ENCODE measurements at regions not wholly inside any gene's neighbourhood (a gene's known extent, or its start where the extent isn't known, plus 50 kb on each side); places are given as distances from the start of the nearest gene placed in this dataset.

DNA sequence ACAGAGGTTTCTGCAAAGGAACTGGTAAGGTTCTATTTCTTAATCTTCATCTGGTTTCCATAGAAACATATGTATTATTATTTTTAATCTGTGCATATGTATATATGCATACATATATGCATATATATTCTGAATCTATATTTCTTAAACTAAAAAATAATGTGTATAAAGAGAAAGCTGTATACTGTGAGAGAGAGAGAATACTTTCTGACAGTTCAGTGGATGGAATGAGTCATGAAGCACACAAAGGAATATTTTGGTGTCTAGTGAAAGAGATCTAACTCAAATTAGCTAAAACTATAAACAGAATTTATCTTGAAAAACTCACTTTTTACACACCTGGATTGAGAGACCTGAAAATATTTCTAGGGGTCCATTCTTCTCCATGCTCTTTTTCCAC is 1929.3 kb upstream of the LRRTM1 start:
- no peak for ATAC-seq
- intact Hi-C loops (cut with DNase I), result no loop called here
- Histone ChIP-seq H3K27ac (no peak overlapping the region), H3K9me3 (no peaks in the 10 kb centered on the region), H3K4me1 (no peaks in the 10 kb centered on the region), H3K27me3 (no peaks in the 10 kb centered on the region), H3K4me3 (no peak overlapping the region), H3K36me3 (no peaks in the 10 kb centered on the region)
- TF ChIP-seq POLR2A (IDR thresholded peaks at IDR 0.05), result no peak
- TF ChIP-seq, protein P1, sequence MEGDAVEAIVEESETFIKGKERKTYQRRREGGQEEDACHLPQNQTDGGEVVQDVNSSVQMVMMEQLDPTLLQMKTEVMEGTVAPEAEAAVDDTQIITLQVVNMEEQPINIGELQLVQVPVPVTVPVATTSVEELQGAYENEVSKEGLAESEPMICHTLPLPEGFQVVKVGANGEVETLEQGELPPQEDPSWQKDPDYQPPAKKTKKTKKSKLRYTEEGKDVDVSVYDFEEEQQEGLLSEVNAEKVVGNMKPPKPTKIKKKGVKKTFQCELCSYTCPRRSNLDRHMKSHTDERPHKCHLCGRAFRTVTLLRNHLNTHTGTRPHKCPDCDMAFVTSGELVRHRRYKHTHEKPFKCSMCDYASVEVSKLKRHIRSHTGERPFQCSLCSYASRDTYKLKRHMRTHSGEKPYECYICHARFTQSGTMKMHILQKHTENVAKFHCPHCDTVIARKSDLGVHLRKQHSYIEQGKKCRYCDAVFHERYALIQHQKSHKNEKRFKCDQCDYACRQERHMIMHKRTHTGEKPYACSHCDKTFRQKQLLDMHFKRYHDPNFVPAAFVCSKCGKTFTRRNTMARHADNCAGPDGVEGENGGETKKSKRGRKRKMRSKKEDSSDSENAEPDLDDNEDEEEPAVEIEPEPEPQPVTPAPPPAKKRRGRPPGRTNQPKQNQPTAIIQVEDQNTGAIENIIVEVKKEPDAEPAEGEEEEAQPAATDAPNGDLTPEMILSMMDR (IDR thresholded peaks at IDR 0.05), result no peak
- DNase-seq, result no peak

DNA sequence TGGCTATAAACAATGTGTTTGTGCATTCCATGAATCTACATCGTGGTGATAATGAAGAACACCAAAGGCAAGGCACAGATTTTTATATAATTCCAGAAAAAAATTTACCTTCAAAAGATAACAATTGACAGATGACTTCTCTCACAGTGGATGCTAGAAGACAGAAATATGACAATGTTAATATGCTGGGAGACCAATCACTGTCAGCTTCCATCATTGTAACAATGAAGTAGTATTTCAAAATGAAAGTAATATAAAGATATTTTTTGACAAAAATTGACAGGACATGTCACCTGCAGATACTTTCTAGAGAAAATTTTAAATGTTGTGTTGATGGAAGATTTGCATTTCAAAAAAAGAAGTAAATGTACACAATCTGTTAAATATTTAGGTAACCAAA is 1925.9 kb upstream of the LRRTM1 start:
- TF ChIP-seq POLR2A (IDR thresholded peaks at IDR 0.05), result no peak
- TF ChIP-seq, protein P1 (IDR thresholded peaks at IDR 0.05), result no peak
- Histone ChIP-seq H3K4me1 (no peaks in the 10 kb centered on the region), H3K9me3 (peaks cover 0 to under 1% (median 0%) of the 10 kb centered on the region in 12 donors), H3K4me3 (no peak overlapping the region), H3K36me3 (no peaks in the 10 kb centered on the region), H3K27me3 (no peaks in the 10 kb centered on the region), H3K27ac (no peak overlapping the region)
- no peak for DNase-seq
- ATAC-seq, result no peak
- 48 to 73% (median 68%) methylated on average over 1 of the region's 1 CpG for WGBS, 4 donors
- intact Hi-C loops (cut with DNase I), result no loop called here

DNA sequence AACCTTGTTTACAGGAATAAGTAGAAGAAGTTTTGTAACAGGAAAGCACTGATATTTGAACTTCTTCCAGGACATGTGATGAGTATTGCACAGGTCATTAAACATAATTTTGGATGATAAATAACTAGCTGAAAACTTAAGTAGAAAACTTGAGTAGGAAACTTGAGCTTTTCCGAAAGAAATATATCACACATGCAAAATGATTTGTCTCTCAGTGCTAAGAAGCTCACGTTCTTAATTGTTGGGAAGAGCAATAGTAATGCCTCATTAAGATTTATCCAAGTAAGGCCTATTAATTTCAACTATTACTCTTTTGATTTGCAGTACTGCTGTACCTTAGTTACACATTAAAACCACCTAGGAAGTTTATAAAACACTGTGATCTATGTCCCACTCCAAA is 1921.9 kb upstream of the LRRTM1 start:
- TF ChIP-seq, protein P1 (IDR thresholded peaks at IDR 0.05), result no peak
- TF ChIP-seq POLR2A (IDR thresholded peaks at IDR 0.05), result no peak
- ATAC-seq (no peak), DNase-seq (no peak)
- Histone ChIP-seq H3K4me1 (no peaks in the 10 kb centered on the region), H3K27me3 (no peaks in the 10 kb centered on the region), H3K4me3 (no peak overlapping the region), H3K9me3 (peaks cover 0 to 34% (median 12%) of the 10 kb centered on the region in 12 donors), H3K27ac (no peak overlapping the region), H3K36me3 (no peaks in the 10 kb centered on the region)
- intact Hi-C loops (cut with DNase I), result no loop called here
- 85 to 89% (median 87%) methylated on average over 2 of the region's 2 CpGs for WGBS, 4 donors

DNA sequence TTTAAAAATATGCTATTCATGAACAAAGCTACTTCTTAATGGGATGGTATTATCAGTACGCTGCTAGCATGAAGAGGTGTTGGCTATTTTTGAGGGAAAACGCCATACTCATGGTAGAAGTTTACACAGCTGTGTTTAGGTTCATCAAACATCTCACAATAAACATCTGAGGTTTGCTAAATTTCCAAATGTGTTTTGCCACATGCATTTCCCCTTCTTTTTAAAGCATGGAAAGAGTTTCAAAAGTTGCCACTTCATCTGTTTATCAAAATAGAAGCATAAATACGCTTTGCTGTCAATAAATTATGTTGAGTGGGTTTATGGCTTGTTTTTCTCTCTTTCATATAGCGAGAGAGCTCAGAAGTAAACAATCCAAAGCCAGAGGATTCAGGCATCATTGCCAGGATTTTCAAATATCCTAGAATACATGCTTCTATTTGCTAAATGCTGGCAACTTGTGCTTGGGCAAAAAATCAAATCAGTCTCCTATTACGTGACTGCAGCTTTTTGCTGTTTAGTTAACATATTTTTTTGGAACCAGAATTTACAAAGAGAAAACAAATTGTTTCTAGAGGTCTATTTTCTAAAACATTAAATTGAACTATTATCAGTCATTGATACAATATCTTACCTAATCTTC is 1919.9 kb upstream of the LRRTM1 start:
- ATAC-seq (no peak), DNase-seq (no peak)
- H3K27me3 ChIP-seq, result no peaks in the 10 kb centered on the region
- H3K4me1 ChIP-seq, result no peaks in the 10 kb centered on the region
- peaks cover 0 to 44% (median 12%) of the 10 kb centered on the region in 12 donors for H3K9me3 ChIP-seq
- H3K27ac ChIP-seq, result no peak overlapping the region
- intact Hi-C loops (cut with DNase I), result no loop called here
- no peak overlapping the region for H3K4me3 ChIP-seq
- H3K36me3 ChIP-seq, result no peaks in the 10 kb centered on the region
- WGBS, 4 donors, result 87 to 90% (median 89%) methylated on average over 5 of the region's 5 CpGs
- TF ChIP-seq POLR2A (IDR thresholded peaks at IDR 0.05), result no peak
- TF ChIP-seq, protein P1 (IDR thresholded peaks at IDR 0.05), result no peak

All from heart left ventricle (tissue), 16 donors.